ENCODE measurements at regions not wholly inside any gene's neighbourhood (a gene's known extent, or its start where the extent isn't known, plus 50 kb on each side); places are given as distances from the start of the nearest gene placed in this dataset.
"Not testable (repeated sequence)": the region's sequence is repeated elsewhere in the genome, so short reads cannot be mapped to it uniquely, and the experiment has no call there.

DNA sequence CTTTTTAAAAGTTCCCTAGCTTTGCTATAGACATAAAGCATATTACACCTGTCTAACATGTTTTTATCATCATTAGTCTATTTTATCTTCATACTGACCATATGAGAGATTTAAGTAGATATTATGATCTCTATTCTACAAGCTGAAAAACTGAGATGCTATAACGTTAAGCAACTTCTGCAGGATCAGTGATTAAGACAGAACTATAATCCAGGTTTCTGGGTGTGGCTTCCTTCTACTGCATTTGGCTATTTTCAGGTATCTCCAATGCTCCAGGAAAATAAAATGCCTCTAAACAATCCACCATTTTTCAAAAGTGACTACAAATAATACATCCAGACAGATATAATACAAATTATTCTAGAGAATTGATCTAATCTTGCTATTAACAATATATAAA, 53.4 kb downstream of the RGS2 start:
- no peak for DNase-seq (ENCODE audit: low read depth)

DNA sequence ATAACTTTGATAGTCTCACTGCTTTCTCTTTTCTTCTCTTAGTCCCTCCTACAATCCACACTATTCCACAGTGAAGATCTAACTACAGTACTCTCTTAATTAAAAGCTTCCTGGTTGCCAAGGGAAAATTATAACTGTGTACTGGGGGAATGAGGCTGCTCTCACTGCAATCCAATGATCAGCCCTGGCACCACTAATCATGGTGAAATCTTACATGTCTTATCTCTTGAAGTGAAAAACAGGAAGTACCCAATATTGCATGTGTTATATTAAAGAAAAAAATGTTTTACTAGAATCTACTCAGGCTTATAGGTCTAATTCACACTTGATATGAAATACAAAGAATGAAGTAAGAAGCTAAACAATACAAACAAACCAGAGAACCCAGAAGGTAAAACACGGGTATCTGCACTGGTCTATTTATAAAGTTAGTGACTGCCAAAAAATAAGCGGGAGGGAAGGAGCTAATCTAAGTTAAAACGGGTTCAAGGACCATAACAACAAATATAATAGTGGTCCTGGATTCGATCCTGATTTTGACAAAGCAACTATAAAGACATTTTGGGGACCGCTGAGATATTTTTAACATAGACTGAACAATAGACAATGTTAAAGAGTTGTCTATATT, 57.5 kb downstream of the RGS2 start:
- DNase-seq (ENCODE audit: low read depth), result no peak

DNA sequence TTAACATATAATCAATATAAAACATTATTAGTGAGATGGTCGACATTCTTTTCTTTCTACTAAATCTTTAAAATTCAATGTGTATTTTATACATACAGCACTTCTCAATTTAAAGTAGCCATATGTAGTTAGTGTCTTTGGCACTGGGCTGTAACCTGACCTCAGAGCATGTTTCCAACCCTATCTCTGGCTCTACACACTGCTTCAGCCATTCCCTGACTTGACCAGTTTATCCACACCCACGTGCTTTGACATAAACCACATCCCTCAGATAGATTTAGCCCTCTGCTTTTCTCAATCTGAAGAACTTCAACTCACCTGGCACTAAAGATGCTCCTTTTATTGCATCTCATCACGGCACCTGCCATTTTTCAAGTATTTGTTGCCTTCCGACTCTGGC, 58.3 kb downstream of the RGS2 start:
- DNase-seq (ENCODE audit: low read depth), result no peak

DNA sequence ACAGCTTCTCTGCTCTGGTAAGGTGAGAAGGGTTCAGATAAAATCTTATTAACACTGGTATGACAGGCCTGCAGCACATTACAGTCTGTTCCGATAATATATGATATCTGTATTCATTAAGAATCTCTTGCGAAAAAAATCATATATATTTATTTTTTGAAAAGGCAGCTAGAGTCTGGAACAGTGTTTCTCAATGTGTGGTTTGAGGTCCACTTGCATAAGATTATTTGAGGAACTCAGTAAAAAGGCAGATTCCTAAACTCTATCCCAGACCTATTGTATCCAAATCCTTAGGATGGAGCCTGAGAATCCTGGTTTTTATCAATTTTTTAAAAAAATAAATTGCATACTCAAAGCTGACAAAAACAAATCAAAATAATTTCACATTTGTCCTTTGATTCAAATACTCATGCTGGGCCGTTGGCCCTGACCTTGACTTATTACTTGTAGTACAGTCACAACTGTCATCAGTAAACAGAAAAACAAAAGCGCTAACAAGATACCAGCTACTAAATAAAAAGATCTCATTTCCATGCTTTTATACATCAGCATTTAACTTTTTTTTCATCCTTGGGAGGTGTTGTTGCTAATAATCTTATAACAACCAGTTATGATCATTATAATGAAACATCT, 60.6 kb downstream of the RGS2 start:
- no peak for DNase-seq (ENCODE audit: low read depth)

DNA sequence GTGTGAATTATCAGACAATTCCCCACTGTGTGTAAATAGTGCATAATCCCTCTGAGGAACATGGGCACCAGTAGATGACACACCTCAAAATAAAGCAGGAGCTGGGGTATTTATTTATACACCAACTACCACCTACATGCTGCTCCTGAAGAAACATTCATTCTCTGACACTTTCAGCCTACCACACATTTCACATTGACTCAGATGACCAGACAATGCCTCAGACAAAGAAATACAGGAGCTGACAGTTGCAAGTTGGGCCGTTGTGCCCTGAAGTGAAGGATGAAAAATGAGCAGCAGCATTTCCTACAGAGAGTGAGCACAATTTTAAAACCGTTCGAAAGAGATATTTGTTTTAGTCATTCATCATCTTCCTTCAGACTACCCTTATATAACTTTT, 63.2 kb downstream of the RGS2 start:
- no peak for DNase-seq (ENCODE audit: low read depth)

DNA sequence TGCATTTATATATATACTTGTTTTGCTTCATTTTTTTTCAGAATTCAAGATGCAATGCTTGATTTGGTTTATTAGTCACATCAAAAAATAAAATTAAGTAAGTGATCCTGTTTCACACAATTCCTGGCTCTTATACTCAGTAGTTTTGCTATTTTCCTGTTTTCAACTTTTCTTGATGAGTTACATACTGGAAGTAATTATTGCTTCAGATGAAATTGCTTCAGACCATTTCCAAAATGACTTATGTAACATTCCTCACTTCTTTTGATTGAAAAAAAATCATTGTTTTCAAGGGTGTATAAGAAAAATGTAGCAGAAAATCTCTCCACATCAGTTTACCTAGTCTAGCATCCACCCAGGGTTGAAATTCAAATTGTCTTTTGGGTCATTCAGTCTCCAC, 65.0 kb downstream of the RGS2 start:
- DNase-seq (ENCODE audit: low read depth), result no peak

DNA sequence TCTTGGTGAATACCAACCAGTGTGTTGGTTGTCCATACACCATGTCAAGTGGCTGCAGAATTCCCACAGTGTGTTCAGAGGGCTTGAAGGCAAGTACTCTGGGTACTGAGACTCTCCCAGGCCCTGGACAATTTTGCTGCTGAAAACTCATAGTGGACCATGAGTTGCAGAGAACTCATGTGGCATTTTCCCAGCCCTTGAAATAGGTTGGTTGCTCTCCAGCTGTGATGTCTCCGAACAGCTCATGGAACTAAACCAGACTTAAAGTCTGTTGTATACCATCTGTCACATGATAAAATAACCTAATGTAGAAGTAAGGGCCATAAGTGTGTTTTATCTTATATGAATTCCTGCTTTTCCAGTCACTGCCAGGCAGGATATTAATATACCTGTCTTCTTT, 67.8 kb downstream of the RGS2 start:
- DNase-seq (ENCODE audit: low read depth), result no peak

DNA sequence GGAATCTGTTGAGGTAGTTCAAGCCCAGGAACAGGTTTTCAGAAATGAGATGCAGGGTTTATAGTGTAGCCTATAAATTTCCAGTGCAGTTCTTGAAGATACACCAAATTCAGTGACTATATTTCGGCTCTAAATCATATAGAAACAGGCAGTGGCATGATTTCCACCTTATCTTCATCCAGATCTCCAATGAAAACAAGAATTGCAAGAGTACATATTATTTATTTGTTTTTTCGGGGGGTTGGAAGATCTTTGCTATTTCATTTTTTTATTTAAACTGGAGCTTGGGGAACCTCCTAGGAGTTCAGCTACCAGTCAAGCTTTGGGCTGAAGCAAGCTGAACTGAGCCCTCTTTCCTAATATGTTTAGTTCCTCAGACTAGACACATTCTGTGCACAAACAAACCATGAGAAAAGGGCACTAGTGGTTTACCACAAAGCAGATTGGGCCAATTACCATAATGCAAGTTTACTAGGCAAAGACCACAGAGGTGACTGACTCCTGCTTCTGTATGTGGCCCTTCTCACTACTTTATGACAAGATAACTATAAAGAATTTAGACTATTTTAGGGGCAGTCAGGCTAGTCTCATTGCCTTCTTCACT, 68.5 kb downstream of the RGS2 start:
- DNase-seq (ENCODE audit: low read depth), result peak; percentile 38

DNA sequence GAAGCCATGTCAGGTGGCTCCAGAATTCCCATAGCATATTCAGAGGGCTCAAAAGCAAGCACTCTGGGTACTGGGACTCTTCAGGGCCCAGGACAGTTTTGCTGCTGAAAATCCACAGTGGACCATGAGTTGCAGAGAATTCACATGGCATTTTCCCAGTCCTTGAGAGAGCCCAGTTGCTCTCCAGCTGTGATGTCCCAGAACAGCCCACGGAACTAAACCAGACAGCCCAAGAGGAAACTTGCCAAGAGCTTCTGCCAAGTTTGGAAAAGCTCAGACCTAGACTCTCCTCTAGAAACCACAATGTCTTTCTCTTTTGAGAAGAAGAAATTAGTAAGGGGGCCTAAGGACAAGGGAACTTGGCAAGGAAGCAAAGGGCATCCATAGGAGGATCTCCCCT, 69.4 kb downstream of the RGS2 start:
- DNase-seq (ENCODE audit: low read depth), result peak; percentile 54

DNA sequence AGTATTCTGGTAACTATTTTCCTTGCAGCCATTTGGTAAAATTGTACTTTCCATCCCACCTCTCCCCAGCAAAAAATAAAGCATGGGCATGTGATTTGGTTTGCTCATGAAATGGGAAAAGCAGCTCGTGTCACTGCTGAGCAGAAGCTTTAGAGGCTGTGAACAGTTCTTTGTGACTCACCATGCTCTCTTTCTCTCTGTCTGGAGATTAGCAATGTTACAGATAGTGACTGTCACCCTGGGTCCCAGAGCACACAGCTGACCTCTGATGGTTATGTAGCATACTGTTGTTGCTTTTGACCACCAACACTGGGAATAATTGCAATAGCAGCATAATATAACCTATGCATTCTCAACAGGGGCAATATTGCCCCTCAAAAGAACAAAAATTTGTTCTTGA, 70.6 kb downstream of the RGS2 start:
- peak; percentile 17 for DNase-seq (ENCODE audit: low read depth)

DNA sequence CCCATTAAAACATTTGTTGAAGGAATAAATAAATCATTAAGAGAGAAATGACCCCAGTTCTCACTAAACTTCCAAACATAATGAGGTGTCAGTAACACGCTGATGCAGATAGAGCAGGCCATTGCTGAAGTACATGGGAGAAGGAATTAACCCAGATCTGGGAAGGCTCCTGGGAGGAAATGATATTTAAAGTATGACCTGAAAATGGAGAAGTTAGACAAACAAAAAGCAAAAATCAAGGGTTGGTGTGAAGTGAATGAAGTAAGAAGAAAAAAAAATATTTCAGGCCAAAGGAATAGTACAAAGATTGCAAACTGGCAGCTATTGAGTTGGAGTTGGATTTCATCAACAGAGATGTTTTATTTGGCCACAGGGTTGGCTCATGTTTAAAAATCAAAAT, 71.4 kb downstream of the RGS2 start:
- no peak for DNase-seq (ENCODE audit: low read depth)

DNA sequence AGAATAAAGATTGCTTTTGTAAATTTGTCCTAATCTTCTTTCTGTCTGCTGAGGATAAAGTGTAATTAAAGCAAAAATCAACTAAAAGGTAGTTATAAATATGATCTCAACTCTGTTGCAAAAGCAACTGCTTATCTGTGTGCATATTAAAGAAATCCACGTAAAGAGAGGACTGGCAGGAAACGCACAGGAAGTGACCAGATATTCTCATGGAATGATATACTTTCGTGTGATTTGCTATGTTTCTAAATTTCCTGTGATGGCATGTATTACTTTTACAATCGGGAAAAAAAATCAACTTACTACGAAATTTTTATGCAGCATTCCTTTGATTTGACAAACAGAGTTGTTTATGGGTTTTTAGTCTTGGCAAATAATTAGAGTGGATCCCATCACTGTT, 75.4 kb downstream of the RGS2 start:
- no peak for DNase-seq (ENCODE audit: low read depth)

DNA sequence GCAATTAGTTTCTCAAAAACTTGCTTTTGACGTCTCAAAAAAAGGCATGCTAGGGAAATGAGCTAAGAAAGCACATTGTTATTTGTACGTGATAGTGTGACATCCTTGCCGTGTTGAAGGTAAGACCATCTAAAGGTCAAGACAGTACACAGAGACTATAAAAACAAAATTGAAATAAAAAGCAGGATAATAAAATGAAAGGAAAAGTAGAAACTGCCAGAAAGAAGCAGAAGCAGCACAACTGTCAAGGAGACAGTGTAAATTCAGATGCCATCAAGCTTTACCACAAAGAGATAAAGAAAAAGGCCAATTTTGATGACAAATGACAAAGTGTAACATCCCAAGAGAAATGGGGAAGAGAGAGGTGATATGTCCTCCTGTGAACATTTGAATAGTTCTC, 76.5 kb downstream of the RGS2 start:
- DNase-seq (ENCODE audit: low read depth), result not testable (repeated sequence)

DNA sequence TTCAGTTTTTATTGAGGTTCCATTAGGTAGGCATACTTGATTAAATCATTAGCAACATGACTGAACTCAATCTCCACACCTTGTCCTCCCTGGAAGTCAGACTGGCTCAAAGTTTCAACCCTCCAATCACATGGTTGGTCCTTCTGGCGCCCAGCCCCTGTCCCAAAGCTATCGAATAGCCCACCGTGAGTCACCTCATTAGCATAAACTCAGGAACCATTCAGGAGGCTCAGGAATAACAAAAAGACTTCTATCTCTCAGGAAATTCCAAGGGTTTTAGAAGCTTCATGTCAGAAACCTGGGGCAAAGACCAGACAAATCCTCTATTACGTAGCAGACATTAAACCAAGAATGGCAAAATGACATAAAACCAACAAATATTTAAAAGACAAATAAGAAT, 78.6 kb downstream of the RGS2 start:
- peak; percentile 3 for DNase-seq (ENCODE audit: low read depth)

DNA sequence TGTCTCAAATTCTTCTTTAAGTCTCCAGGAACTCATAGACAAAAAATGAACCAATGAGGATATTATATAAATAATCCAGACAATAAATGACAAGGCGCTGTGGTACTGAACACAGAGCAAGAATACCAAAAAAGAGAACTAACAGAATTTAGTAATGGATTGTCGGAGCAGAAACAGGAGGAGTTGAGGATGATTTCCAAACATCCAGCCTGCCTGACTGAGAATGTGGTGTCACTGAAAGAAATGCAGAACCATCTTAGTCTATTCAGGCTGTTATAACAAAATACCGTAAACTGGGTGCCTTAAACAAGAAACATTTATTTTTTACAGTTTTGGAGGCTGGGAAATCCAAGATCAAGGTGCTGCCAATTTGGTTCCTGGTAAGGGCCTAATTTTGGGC, 79.7 kb downstream of the RGS2 start:
- no peak for DNase-seq (ENCODE audit: low read depth)

DNA sequence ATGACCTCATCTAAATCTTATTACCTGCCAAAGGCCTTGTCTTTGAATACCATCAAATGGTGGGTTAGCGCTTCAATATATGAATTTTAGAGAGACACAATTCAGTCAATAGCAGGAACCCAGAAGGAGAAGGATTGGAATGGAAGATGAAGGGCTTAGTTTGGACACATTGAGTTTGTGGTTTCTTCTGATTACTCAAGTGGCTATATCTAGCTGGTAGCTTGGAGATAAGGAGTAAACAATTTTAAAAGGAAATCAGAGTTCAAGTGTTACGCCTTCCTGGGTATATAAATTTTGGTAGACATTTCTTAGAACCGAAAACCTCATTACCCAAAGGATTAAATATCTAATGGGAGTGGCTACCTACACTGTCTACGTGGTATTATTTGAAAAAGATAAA, 80.2 kb downstream of the RGS2 start:
- DNase-seq (ENCODE audit: low read depth), result no peak

DNA sequence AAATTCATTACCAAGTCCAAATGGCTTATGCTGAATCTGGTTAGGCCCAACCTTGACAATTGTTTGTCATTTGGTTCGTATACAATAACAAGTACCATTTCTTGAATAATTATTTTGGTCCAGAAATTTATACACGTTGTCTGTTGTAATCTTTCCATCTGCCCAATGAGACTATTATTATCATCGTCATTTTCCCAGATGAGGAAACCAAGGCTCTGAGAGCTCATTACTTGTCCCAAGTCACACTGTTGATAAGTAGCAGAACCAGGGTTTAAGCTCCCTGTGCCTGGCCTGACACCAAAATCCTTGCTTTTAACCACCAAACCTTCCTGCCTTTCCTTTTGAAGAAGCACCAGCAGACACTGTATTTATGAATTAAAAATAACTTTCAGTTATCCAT, 81.3 kb downstream of the RGS2 start:
- DNase-seq (ENCODE audit: low read depth), result no peak

DNA sequence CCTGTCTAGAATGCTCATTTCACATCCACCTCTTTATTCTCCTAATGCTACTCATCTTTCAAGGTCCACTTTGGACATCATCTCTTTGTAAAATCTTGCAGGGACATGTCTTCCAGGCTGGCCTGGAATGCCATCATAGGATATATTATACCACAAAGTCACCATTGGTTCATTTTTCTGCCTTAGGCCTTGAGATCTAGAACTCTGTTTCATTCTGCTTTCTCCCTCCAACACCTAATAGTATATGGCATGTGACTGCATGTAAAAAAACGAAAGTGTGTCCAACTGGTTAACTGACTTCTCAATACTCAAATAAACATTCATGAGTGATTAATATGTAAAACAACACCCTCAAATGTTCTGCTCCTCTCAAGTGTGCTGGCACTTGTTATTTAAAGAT, 84.1 kb downstream of the RGS2 start:
- DNase-seq (ENCODE audit: low read depth), result no peak

DNA sequence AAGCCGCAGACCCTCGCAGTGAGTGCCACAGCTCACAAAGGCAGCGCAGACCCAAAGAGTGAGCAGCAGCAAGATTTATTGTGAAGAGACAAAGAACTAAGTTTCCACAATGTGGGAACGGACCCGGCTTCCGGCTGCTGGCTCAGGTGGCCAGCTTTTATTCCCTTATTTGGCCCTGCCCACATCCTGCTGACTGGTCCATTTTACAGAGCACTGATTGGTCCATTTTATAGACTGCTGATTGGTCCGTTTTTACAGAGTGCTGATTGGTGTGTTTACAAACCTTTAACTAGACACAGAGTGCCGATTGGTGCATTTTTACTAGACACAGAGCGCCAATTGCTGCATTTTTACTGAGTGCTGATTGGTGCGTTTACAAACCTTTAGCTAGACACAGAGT, 86.6 kb downstream of the RGS2 start:
- not testable (repeated sequence) for DNase-seq (ENCODE audit: low read depth)

DNA sequence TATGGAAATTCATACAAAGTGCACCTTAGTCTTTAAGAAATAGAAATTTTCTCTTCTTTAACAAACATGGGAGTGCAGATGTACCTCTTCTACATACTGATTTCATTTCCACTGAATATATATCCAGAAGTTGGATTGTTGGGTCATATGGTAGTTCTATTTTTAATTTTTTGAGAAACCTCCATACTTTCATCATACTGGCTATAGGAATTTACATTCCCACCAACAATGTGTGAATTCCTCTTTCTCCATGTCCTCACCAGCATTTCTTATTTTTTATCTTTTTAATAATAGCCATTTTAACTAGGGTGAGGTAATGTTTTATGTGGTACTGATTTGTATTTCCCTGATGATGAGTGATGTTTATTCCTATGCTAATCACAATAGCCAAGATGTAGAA, 87.5 kb downstream of the RGS2 start:
- no peak for DNase-seq (ENCODE audit: low read depth)

DNA sequence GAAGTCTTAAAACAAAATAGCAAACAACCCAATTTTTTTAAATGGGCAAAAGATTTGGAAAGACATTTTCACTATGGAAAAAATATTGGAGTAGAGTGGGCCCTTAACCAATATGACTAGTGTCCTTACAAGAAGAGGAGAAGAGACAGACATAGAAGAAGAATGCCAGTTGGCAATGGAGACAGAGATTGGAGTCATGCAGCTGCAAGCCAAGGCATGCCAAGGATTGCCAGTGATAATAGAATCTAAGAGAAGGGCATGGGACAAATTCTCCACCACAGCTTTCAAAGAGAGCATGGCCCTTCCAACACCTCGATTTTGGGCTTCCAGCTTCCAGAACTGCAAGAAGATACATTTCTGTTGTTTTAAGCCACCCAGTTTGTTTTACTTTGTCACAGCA, 92.7 kb downstream of the RGS2 start:
- no peak for DNase-seq (ENCODE audit: low read depth)

DNA sequence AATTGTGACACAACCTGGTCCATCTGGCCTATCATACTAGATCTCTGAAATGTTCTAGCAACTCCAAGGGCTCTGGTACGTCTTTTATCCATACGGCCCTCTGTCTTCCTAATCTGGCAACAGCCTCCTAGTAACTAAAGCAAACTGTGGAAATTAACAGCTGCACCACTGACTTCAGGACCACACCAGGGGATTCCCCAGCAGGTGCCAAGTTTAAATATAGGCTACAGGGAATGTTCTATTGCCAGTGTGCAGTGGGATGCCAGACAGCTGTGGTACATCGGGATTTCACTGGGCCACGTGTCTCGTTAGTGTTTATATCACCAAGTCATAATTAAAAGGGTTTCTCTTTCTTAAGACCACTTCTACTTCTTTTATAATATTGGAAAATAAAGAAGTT, 94.3 kb downstream of the RGS2 start:
- DNase-seq (ENCODE audit: low read depth), result no peak

DNA sequence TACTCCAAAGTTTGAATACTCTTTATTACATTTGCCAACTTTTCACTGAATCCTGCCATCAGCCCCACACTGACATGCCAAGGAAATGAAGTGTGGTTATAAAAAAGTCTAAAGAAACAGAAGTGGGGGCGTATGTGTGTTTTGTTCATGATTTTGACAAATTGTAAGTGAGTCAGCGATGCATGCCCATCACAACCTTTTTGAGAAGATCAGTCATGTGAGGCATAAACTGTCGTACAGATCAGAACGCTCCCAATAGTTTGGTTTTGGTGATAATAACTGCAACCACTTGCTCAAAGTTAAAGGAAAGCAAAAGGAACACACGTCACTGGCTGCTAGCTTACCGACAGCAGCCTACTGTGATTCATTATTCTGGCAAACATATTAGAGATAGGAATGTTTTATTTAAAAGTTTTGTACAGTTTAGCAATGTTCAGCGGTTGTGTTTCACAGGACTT, 95.6 kb downstream of the RGS2 start:
- DNase-seq (ENCODE audit: low read depth), result peak; percentile 27

DNA sequence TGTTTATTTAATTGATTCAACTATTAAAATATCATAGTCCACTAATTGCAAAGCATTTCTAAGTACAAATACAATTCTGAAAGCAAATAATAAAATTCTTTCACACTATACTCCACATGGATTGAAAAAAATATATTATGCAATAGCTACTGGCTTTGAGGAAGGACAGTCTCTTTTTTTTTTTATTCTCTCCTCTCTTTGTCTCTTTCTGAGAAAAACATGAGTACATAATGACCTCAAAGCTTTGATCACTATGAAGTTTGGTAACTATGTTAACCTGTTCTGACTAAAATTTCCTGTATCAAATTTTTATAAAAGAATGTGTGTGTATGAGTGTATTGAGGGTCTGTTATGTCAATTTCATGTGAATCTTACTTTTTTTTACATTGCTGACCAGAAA, 96.2 kb downstream of the RGS2 start:
- no peak for DNase-seq (ENCODE audit: low read depth)
